Upper lobe of right lung (tissue), 1 donor: ENCODE measurements at regions not wholly inside any gene's neighbourhood (a gene's known extent, or its start where the extent isn't known, plus 50 kb on each side); places are given as distances from the start of the nearest gene placed in this dataset.

Experiments used
- ATAC-seq: fragments of 200-7000 bp; cut with Tn5 transposase; one replicate; pipeline ENCODE4 v1.9.1; 2020; ENCODE audit warnings: mild to moderate bottlenecking, moderate library complexity
- DNase-seq: peaks from one replicate; pipeline ENCODE4 v3.0.0-alpha.2; 2020
- H3K27ac ChIP-seq: fragments of 200-600 bp; one replicate; pipeline ENCODE4 v1.8.0; 2022
- H3K27me3 ChIP-seq: fragments of 200-600 bp; one replicate; pipeline ENCODE4 v1.8.0; 2022; ENCODE audit warnings: mild to moderate bottlenecking
- H3K36me3 ChIP-seq: fragments of 200-600 bp; one replicate; pipeline ENCODE4 v1.8.0; 2022
- H3K4me1 ChIP-seq: fragments of 200-600 bp; one replicate; pipeline ENCODE4 v1.8.0; 2022
- H3K4me3 ChIP-seq: fragments of 200-600 bp; one replicate; pipeline ENCODE4 v1.8.0; 2022; ENCODE audit warnings: mild to moderate bottlenecking
- H3K9me3 ChIP-seq: fragments of 200-600 bp; one replicate; pipeline ENCODE4 v1.8.0; 2022
- CTCF ChIP-seq: fragments of 200-600 bp; IDR thresholded peaks from one replicate; pipeline ENCODE4 v1.8.0; 2022; ENCODE audit warnings: antibody characterized with exemption
- intact Hi-C: fragments of 100-400 bp; cut with DNase I; formaldehyde crosslinking; loops from one replicate; pipeline ENCODE4 v1.11.0; 2022
- donor health status: DM: no; HTN: yes; CAD: no; lungs with severe emphysema.

GRCh38 chr10:131772441-131772840, 128.4 kb upstream of the PPP2R2D start:
- intact Hi-C loops, result no loop called here
- H3K9me3 ChIP-seq, result peaks cover 11% of the 10 kb centered on the region
- H3K36me3 ChIP-seq, result no peaks in the 10 kb centered on the region
- DNase-seq, result no peak
- ATAC-seq, result no peak
- H3K4me1 ChIP-seq, result no peaks in the 10 kb centered on the region
- no peaks in the 10 kb centered on the region for H3K27me3 ChIP-seq
- H3K4me3 ChIP-seq, result no peak overlapping the region
- H3K27ac ChIP-seq, result no peak overlapping the region
- no peak for TF ChIP-seq CTCF

GRCh38 chr10:131773370-131774343, 127.2 kb upstream of the PPP2R2D start:
- intact Hi-C loops, result no loop called here

GRCh38 chr10:131774681-131775085, 126.1 kb upstream of the PPP2R2D start:
- H3K4me3 ChIP-seq, result no peak overlapping the region
- no peaks in the 10 kb centered on the region for H3K27me3 ChIP-seq
- peaks cover 20% of the 10 kb centered on the region for H3K9me3 ChIP-seq
- no peaks in the 10 kb centered on the region for H3K4me1 ChIP-seq
- ATAC-seq (no peak), DNase-seq (no peak)
- no peak overlapping the region for H3K27ac ChIP-seq
- no peaks in the 10 kb centered on the region for H3K36me3 ChIP-seq
- intact Hi-C loops, result no loop called here
- TF ChIP-seq CTCF, result no peak

More at GRCh38 chr10:131773370-131774343, 127.2 kb upstream of the PPP2R2D start:
- Histone ChIP-seq H3K9me3 (peaks cover 20% of the 10 kb centered on the region), H3K36me3 (no peaks in the 10 kb centered on the region), H3K4me1 (no peaks in the 10 kb centered on the region), H3K27me3 (no peaks in the 10 kb centered on the region), H3K4me3 (no peak overlapping the region), H3K27ac (no peak overlapping the region)
- TF ChIP-seq CTCF, result no peak
- DNase-seq (no peak), ATAC-seq (no peak)

GRCh38 chr10:131775433-131775832, 125.4 kb upstream of the PPP2R2D start:
- Histone ChIP-seq H3K36me3 (no peaks in the 10 kb centered on the region), H3K4me1 (no peaks in the 10 kb centered on the region), H3K9me3 (peaks cover 20% of the 10 kb centered on the region), H3K4me3 (no peak overlapping the region), H3K27ac (no peak overlapping the region), H3K27me3 (no peaks in the 10 kb centered on the region)
- intact Hi-C loops, result no loop called here
- ATAC-seq (no peak), DNase-seq (no peak)
- TF ChIP-seq CTCF, result no peak

GRCh38 chr10:131775833-131776232, 125.0 kb upstream of the PPP2R2D start:
- intact Hi-C loops, result no loop called here
- no peaks in the 10 kb centered on the region for H3K4me1 ChIP-seq
- no peak for DNase-seq
- no peak overlapping the region for H3K4me3 ChIP-seq
- peaks cover 20% of the 10 kb centered on the region for H3K9me3 ChIP-seq
- no peak overlapping the region for H3K27ac ChIP-seq
- no peaks in the 10 kb centered on the region for H3K27me3 ChIP-seq
- H3K36me3 ChIP-seq, result no peaks in the 10 kb centered on the region
- TF ChIP-seq CTCF, result no peak
- ATAC-seq, result no peak
